Esophagus muscularis mucosa (tissue), 4 donors: ENCODE measurements at regions not wholly inside any gene's neighbourhood (a gene's known extent, or its start where the extent isn't known, plus 50 kb on each side); places are given as distances from the start of the nearest gene placed in this dataset.

Experiments used
- EP300 ChIP-seq: sonication (generic); formaldehyde crosslinking; IDR thresholded peaks from one replicate; pipeline ENCODE4 v1.6.1; 2017; ENCODE audit warnings: antibody characterized with exemption
- POLR2A ChIP-seq: fragments of 450-650 bp; IDR thresholded peaks from one replicate; pipeline ENCODE4 v1.6.1; 2017; ENCODE audit warnings: antibody characterized with exemption, moderate library complexity, mild to moderate bottlenecking, low read depth
- TF ChIP-seq, protein P1 (sequence below), 3 experiments: fragments of 200-600 bp in 2 of 3; fragments of 450-650 bp in 1 of 3; sonication (generic) in 2 of 3; IDR thresholded peaks; one replicate each; pipeline ENCODE4 v1.5.1; 2017 to 2019; ENCODE audit warnings: antibody characterized with exemption in 3 of 3, mild to moderate bottlenecking in 2 of 3, moderate library complexity in 1 of 3

DNA sequence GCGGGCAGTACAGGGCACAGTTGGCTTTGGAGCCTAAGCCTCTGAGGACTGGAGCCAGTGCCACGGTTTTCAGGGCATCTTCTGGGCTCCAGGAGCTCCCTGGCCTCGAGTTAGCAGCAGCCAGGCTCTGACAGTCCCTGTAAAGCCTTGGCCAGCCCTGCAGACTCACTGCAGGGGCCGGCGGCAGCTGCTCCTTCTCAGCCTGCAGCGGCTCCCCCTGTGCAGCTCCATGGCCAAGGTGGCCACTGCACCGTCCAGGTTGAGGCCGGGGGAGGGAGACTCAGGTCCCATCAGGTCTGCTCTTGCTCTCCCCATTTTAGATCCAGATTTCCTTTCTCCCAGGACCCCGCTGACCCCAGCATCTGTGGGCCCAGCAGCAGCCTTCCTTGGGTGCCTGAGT lies 1461.1 kb downstream of the BRD1 start:
- TF ChIP-seq, protein P1, sequence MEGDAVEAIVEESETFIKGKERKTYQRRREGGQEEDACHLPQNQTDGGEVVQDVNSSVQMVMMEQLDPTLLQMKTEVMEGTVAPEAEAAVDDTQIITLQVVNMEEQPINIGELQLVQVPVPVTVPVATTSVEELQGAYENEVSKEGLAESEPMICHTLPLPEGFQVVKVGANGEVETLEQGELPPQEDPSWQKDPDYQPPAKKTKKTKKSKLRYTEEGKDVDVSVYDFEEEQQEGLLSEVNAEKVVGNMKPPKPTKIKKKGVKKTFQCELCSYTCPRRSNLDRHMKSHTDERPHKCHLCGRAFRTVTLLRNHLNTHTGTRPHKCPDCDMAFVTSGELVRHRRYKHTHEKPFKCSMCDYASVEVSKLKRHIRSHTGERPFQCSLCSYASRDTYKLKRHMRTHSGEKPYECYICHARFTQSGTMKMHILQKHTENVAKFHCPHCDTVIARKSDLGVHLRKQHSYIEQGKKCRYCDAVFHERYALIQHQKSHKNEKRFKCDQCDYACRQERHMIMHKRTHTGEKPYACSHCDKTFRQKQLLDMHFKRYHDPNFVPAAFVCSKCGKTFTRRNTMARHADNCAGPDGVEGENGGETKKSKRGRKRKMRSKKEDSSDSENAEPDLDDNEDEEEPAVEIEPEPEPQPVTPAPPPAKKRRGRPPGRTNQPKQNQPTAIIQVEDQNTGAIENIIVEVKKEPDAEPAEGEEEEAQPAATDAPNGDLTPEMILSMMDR (IDR thresholded peaks at IDR 0.05): no peak
- TF ChIP-seq POLR2A (no peak), EP300 (no peak)
